D721Med (cell line): ENCODE measurements at regions not wholly inside any gene's neighbourhood (a gene's known extent, or its start where the extent isn't known, plus 50 kb on each side); places are given as distances from the start of the nearest gene placed in this dataset.
"Not testable (repeated sequence)": the region's sequence is repeated elsewhere in the genome, so short reads cannot be mapped to it uniquely, and the experiment has no call there.

Experiments used
- DNase-seq: peaks from one replicate; pipeline ENCODE4 v3.0.0; 2011; ENCODE audit warnings: low spot score; ENCODE audit not compliant: insufficient read length
- FAIRE-seq: peaks from 2 replicates; lab custom pipeline; 2011; peaks lifted over from hg19 to GRCh38; lab: Jason Lieb, UNC
- CTCF ChIP-seq: IDR thresholded peaks from 2 replicates; pipeline ENCODE4 v1.5.1; 2012; ENCODE audit warnings: mild to moderate bottlenecking, control low read depth; ENCODE audit not compliant: insufficient read depth; ENCODE audit errors: missing control alignments

GRCh38 chr5:152104211-152104610, 179.6 kb upstream of the GLRA1 start:
- FAIRE-seq, result no peak
- DNase-seq, result no peak
- TF ChIP-seq CTCF, result no peak

GRCh38 chr5:152102908-152103307, 178.3 kb upstream of the GLRA1 start:
- DNase-seq, FAIRE-seq: not testable (repeated sequence)

- TF ChIP-seq CTCF, result no peak
- DNase-seq, result no peak
- FAIRE-seq, result no peak
These were observed 177.4 kb upstream of the GLRA1 start for GRCh38 chr5:152102057-152102456.

GRCh38 chr5:152100462-152100861, 175.8 kb upstream of the GLRA1 start:
- FAIRE-seq (no peak), DNase-seq (no peak)
- TF ChIP-seq CTCF, result no peak

GRCh38 chr5:152097128-152097527, 172.5 kb upstream of the GLRA1 start:
- no peak for TF ChIP-seq CTCF
- FAIRE-seq, result no peak
- no peak for DNase-seq

GRCh38 chr5:152094716-152095115, 170.1 kb upstream of the GLRA1 start:
- no peak for DNase-seq
- TF ChIP-seq CTCF, result no peak
- no peak for FAIRE-seq

GRCh38 chr5:152094060-152094459, 169.4 kb upstream of the GLRA1 start:
- no peak for DNase-seq
- TF ChIP-seq CTCF, result no peak

GRCh38 chr5:152092580-152092979, 167.9 kb upstream of the GLRA1 start:
- DNase-seq, result no peak
- FAIRE-seq, result no peak
- TF ChIP-seq CTCF, result no peak

More at GRCh38 chr5:152094060-152094459, 169.4 kb upstream of the GLRA1 start:
- FAIRE-seq, result no peak
